Neural progenitor cell (in vitro differentiated cells): ENCODE measurements at regions not wholly inside any gene's neighbourhood (a gene's known extent, or its start where the extent isn't known, plus 50 kb on each side); places are given as distances from the start of the nearest gene placed in this dataset.

Experiments used
- DNase-seq: peaks from one replicate; pipeline ENCODE4 v3.0.0-alpha.2; 2016; ENCODE audit warnings: low spot score
- H2AFZ ChIP-seq: fragments of 200-600 bp; sonication (generic); replicated peaks from 2 replicates; pipeline ENCODE4 v1.6.1; 2016; ENCODE audit warnings: antibody characterized with exemption
- H3F3A ChIP-seq: fragments of 200-600 bp; sonication (generic); 2 replicates; pipeline ENCODE4 v1.6.1; 2016; ENCODE audit warnings: antibody characterized with exemption, low read depth
- H3K27ac ChIP-seq: fragments of 200-600 bp; sonication (generic); 2 replicates; pipeline ENCODE4 v1.5.1; 2016; ENCODE audit warnings: mild to moderate bottlenecking
- H3K27me3 ChIP-seq: fragments of 200-600 bp; sonication (generic); 2 replicates; pipeline ENCODE4 v1.6.1; 2016; ENCODE audit warnings: mild to moderate bottlenecking, moderate library complexity
- H3K36me3 ChIP-seq: fragments of 200-600 bp; sonication (generic); 2 replicates; pipeline ENCODE4 v1.5.1; 2016
- H3K4me1 ChIP-seq: fragments of 200-600 bp; sonication (generic); 2 replicates; pipeline ENCODE4 v1.6.1; 2016; ENCODE audit warnings: mixed run types
- H3K4me2 ChIP-seq: fragments of 200-600 bp; sonication (generic); 2 replicates; pipeline ENCODE4 v1.6.1; 2016
- H3K4me3 ChIP-seq: fragments of 200-600 bp; sonication (generic); 2 replicates; pipeline ENCODE4 v1.5.1; 2016
- H3K79me2 ChIP-seq: fragments of 200-600 bp; sonication (generic); 2 replicates; pipeline ENCODE4 v1.6.1; 2016; ENCODE audit warnings: low read depth
- H3K9ac ChIP-seq: fragments of 200-600 bp; sonication (generic); 2 replicates; pipeline ENCODE4 v1.6.1; 2016
- H3K9me3 ChIP-seq: fragments of 200-600 bp; sonication (generic); 2 replicates; pipeline ENCODE4 v1.5.1; 2016; ENCODE audit warnings: low read depth
- H4K20me1 ChIP-seq: fragments of 200-600 bp; sonication (generic); 2 replicates; pipeline ENCODE4 v1.6.1; 2016; ENCODE audit warnings: low read depth
- H3K27ac Mint-ChIP-seq: 3 replicates; pipeline ENCODE4 v1.8.0; 2021; ENCODE audit warnings: mixed read lengths
- H3K27me3 Mint-ChIP-seq: 2 replicates; pipeline ENCODE4 v1.8.0; 2022; ENCODE audit warnings: low read depth, mild to moderate bottlenecking, inconsistent platforms, moderate library complexity, mixed read lengths; ENCODE audit not compliant: insufficient read depth
- H3K36me3 Mint-ChIP-seq: 3 replicates; pipeline ENCODE4 v1.8.0; 2021; ENCODE audit warnings: mixed read lengths
- H3K4me1 Mint-ChIP-seq: 3 replicates; pipeline ENCODE4 v1.8.0; 2021; ENCODE audit warnings: mixed read lengths
- H3K4me3 Mint-ChIP-seq: 3 replicates; pipeline ENCODE4 v1.8.0; 2021; ENCODE audit warnings: mild to moderate bottlenecking, moderate library complexity, mixed read lengths
- H3K9me3 Mint-ChIP-seq: 3 replicates; pipeline ENCODE4 v1.8.0; 2020; ENCODE audit warnings: mixed read lengths
- CTCF ChIP-seq: fragments of 200-600 bp; sonication (generic); IDR thresholded peaks from 2 replicates; pipeline ENCODE4 v1.5.1; 2017; ENCODE audit warnings: antibody characterized with exemption, mild to moderate bottlenecking
- EZH2 ChIP-seq: fragments of 200-600 bp; sonication (generic); IDR thresholded peaks from 2 replicates; pipeline ENCODE4 v1.6.1; 2017; ENCODE audit warnings: antibody characterized with exemption, mild to moderate bottlenecking, moderate library complexity
- EZH2phosphoT487 ChIP-seq: fragments of 200-600 bp; sonication (generic); IDR thresholded peaks from 2 replicates; pipeline ENCODE4 v1.6.1; 2017; ENCODE audit warnings: antibody characterized with exemption

- Mint-ChIP-seq H3K36me3 (peaks cover 4% of the 10 kb centered on the region), H3K27ac (no peak overlapping the region), H3K4me1 (peaks cover 40% of the 10 kb centered on the region), H3K27me3 (peaks cover 5% of the 10 kb centered on the region), H3K4me3 (no peak overlapping the region), H3K9me3 (peaks cover 6% of the 10 kb centered on the region)
- Histone ChIP-seq H3K9me3 (no peaks in the 10 kb centered on the region), H3K36me3 (no peaks in the 10 kb centered on the region), H3F3A (peaks cover 26% of the 10 kb centered on the region), H3K4me3 (no peak overlapping the region), H4K20me1 (no peaks in the 10 kb centered on the region), H3K9ac (no peak overlapping the region), H3K27ac (no peak overlapping the region), H3K79me2 (no peaks in the 10 kb centered on the region), H3K27me3 (no peaks in the 10 kb centered on the region), H2AFZ (no peak overlapping the region), H3K4me1 (peaks cover 33% of the 10 kb centered on the region), H3K4me2 (no peak overlapping the region)
- no peak for TF ChIP-seq EZH2phosphoT487
- no peak for DNase-seq
Measured at GRCh38 chr3:181940703-181941102, 229.0 kb downstream of the SOX2 start.

GRCh38 chr3:181941250-181941649, 229.5 kb downstream of the SOX2 start:
- Histone ChIP-seq H4K20me1 (no peaks in the 10 kb centered on the region), H3K36me3 (no peaks in the 10 kb centered on the region), H3K9me3 (no peaks in the 10 kb centered on the region), H3F3A (peaks cover 26% of the 10 kb centered on the region), H3K4me3 (no peak overlapping the region), H3K4me2 (peak overlapping the region; percentile 28), H3K9ac (no peak overlapping the region), H3K27me3 (no peaks in the 10 kb centered on the region), H3K27ac (no peak overlapping the region), H3K79me2 (no peaks in the 10 kb centered on the region), H2AFZ (no peak overlapping the region), H3K4me1 (peaks cover 33% of the 10 kb centered on the region)
- Mint-ChIP-seq H3K27me3 (peaks cover 5% of the 10 kb centered on the region), H3K4me1 (peaks cover 42% of the 10 kb centered on the region), H3K9me3 (peaks cover 9% of the 10 kb centered on the region), H3K36me3 (peaks cover 4% of the 10 kb centered on the region), H3K4me3 (peak overlapping the region; percentile 22), H3K27ac (peak overlapping the region; percentile 86)
- DNase-seq: no peak
- no peak for TF ChIP-seq CTCF
- TF ChIP-seq EZH2phosphoT487: no peak
- no peak for TF ChIP-seq EZH2

GRCh38 chr3:181943285-181943684, 231.6 kb downstream of the SOX2 start:
- H3K27ac Mint-ChIP-seq: peak overlapping the region; percentile 76
- Histone ChIP-seq H3K4me3 (no peak overlapping the region), H3K79me2 (no peaks in the 10 kb centered on the region), H3K9me3 (no peaks in the 10 kb centered on the region), H4K20me1 (no peaks in the 10 kb centered on the region), H3K36me3 (no peaks in the 10 kb centered on the region), H3K27ac (no peak overlapping the region), H3K4me2 (no peak overlapping the region), H3K4me1 (peaks cover 43% of the 10 kb centered on the region), H2AFZ (no peak overlapping the region), H3K9ac (no peak overlapping the region), H3K27me3 (no peaks in the 10 kb centered on the region), H3F3A (peaks cover 34% of the 10 kb centered on the region)
- H3K27me3 Mint-ChIP-seq: peaks cover 7% of the 10 kb centered on the region
- no peak for TF ChIP-seq EZH2
- TF ChIP-seq EZH2phosphoT487: no peak
- peaks cover 4% of the 10 kb centered on the region for H3K36me3 Mint-ChIP-seq
- no peak overlapping the region for H3K4me3 Mint-ChIP-seq
- H3K9me3 Mint-ChIP-seq: peaks cover 11% of the 10 kb centered on the region
- DNase-seq: no peak
- peaks cover 46% of the 10 kb centered on the region for H3K4me1 Mint-ChIP-seq

GRCh38 chr3:181947606-181948005, 235.9 kb downstream of the SOX2 start:
- H2AFZ ChIP-seq: no peak overlapping the region
- peaks cover 2% of the 10 kb centered on the region for H3K36me3 Mint-ChIP-seq
- H3K27ac Mint-ChIP-seq: no peak overlapping the region
- DNase-seq: peak; percentile 9
- H3K9me3 Mint-ChIP-seq: peaks cover 11% of the 10 kb centered on the region
- H3K27me3 Mint-ChIP-seq: peaks cover 4% of the 10 kb centered on the region
- peaks cover 33% of the 10 kb centered on the region for H3F3A ChIP-seq
- no peaks in the 10 kb centered on the region for H3K9me3 ChIP-seq
- H3K4me3 Mint-ChIP-seq: no peak overlapping the region
- no peaks in the 10 kb centered on the region for H3K27me3 ChIP-seq
- peaks cover 33% of the 10 kb centered on the region for H3K4me1 Mint-ChIP-seq
- peaks cover 29% of the 10 kb centered on the region for H3K4me1 ChIP-seq
- H3K4me3 ChIP-seq: no peak overlapping the region
- H4K20me1 ChIP-seq: no peaks in the 10 kb centered on the region
- no peaks in the 10 kb centered on the region for H3K36me3 ChIP-seq
- no peak overlapping the region for H3K4me2 ChIP-seq
- no peaks in the 10 kb centered on the region for H3K79me2 ChIP-seq
- no peak for TF ChIP-seq EZH2phosphoT487
- no peak for TF ChIP-seq EZH2
- TF ChIP-seq CTCF: no peak
- no peak overlapping the region for H3K9ac ChIP-seq
- H3K27ac ChIP-seq: peak overlapping the region; percentile 54
